HG02938 (cell line): ENCODE measurements at regions not wholly inside any gene's neighbourhood (a gene's known extent, or its start where the extent isn't known, plus 50 kb on each side); places are given as distances from the start of the nearest gene placed in this dataset.
A peak's percentile ranks its signal among the peaks of the same experiment; 100 is the strongest.

ENCODE experiments used
- ATAC-seq: cut with Tn5 transposase; IDR thresholded peaks from one replicate; pipeline ENCODE4 v1.9.1; 2021; ENCODE audit warnings: mild to moderate bottlenecking, moderate library complexity; ENCODE audit not compliant: unreplicated experiment

DNA sequence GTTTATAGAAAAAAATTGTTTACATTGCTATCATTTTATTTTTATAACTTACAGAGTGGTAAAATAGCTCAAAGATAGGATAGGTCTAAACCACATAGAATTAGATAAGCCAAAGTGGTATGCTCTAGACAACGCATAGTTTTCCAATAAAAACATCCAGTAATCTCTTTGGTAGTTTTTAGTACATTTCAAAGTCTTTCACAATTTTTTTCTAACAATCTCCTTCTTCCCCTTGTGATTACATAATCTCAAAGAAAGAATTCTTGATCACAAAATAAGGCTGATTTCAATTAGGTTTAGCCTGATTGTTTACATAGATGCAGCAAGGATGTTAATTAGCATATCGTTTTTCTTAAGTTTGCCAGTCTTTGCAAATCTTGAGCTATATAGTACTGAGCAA lies 460.0 kb downstream of the FUT8 start:
- ATAC-seq = no peak

DNA sequence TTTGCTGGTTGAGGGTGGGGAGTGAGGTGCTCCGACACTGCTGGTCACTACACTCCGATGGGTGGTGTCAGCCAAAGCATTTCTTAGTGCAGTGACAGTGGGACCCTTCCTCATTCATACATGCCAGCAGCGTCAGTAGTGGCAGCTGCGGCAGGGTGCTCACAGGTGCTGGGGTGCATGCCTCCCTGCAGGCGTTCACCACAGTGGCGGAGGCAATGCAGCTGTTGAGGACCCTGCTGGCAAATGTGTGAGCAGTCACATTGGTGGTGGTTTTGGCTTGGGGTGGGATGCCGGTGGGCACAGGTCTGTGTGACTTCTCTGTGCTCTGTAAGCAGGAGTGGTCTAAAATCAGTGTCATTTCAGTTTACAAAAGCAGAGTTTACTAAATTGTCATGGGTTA lies 464.6 kb downstream of the FUT8 start:
- no peak for ATAC-seq

DNA sequence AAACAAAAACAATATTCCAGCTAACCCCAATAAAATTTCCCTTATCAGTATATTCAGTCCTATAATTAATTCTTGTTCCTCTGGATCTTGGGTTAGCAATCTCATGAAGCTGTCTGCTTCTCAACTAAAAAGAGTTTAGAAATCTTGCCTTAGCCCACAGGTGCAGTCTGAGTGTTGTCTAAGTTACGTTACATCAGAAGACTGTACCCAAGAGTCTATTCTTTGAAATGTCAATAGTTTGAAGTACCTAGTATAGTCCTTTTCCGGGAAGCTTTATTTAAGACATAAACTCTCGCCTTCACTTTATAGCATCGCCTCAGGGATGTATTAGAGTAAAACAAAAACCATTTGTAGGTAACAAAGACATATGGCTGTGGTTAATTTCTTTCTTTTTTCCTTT lies 465.1 kb downstream of the FUT8 start:
- no peak for ATAC-seq

DNA sequence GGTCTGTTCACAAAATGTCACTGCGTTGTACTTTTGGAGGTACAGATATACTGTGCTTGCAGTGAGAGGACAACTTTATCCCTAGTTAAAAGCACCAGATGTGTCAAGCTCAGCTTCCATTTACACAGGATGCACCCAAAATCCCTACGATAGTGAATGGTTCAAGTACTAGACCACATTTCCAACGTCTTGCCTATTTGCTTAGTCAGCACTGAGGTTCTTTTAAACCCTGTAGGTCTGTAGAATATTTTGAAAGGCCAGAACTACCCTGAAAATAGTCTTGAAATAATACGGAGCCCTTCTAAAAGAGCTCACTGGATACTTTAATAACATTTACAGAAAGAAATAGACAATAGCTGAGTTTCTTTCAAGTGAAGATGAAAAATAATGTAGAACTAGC lies 466.1 kb downstream of the FUT8 start:
- no peak for ATAC-seq

DNA sequence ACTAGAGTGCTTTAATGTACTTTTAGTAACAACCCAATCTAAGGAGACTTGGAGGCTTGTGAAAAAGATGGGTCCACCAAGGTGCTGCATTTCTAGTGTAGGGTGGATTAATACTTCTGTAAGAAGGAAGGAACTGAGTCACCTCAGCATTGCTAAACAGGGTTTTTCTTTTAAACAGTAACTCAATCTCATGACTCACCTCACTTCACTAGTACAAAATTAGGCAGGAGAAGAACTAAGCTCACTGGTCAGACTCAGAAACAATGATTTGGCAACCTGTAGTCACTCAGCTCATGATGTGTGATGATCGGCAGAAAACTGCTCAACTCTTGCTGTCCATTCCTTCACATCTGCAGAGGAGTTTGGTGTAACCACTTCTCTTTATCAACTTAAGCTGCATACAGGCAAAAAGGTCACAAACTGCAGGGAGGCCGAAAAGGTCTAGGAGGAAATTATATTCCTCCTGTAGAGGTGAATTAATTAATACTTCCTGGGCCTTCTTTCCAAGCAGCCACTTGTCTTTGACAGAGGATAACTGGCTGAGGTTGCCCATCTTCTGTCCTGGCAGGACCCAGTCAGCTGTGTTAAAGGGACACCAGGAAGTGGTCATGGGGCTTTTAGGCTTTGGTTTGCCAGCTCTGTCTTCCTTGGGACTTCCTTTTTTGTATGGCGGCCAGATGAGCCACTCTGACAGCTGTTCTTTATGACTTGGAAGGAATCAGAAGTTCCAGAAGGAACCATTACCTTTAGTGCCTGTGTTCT lies 466.9 kb downstream of the FUT8 start:
- ATAC-seq = peak; percentile 71

DNA sequence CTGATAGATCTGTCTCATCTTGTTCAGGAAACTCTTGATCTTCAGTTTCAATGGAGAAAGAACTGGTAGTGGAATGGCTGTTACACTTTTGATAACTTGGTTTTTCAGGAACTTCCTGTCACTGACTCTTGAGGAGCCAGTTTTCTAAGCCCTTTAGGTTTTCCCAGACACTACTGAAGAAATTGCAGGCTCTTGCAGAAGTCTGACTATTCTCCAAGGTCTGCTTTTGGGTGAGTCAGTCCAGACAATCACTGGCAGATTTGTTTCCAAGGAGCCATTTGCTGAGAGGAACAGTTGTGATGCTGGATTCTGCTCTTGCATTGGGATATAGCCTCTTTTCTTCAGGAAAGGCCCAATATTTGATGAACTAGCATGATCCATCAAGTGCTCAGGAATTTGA lies 468.0 kb downstream of the FUT8 start:
- ATAC-seq = no peak

DNA sequence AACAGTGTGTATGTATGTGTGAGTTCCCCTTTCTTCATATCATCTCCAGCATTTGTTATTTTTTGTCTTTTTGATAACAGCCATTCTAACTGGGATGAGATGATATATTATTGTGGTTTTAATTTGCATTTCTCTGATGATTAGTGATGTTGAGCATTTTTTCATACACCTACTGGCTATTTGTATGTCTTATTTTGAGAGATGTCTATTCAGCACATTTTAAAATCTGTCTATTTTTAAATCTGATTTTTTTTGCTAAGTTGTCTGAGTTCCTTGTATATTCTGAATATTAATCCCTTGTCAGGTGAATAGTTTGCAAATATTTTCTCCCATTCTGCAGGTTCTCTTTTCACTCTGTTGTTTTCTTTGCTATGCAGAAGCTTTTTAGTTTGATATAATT lies 469.1 kb downstream of the FUT8 start:
- ATAC-seq = no peak

DNA sequence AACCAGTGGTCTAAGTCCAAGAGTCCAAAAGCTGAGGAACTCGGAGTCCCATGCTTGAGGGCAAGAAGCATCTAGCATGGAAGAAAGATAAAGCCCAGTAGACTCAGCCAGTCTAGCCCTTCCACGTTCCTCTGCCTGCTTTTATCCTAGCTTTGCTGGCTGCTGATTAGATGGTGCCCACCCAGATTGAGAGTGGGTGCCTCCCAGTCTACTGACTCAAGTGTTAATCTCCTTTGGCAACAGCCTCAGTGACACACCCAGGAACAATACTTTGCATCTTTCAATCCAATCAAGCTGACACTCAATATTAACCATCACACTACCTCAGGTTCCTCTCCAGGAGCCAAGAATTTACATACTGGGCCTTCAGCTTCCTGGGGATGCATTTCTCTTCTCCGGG lies 476.1 kb downstream of the FUT8 start:
- ATAC-seq = no peak

DNA sequence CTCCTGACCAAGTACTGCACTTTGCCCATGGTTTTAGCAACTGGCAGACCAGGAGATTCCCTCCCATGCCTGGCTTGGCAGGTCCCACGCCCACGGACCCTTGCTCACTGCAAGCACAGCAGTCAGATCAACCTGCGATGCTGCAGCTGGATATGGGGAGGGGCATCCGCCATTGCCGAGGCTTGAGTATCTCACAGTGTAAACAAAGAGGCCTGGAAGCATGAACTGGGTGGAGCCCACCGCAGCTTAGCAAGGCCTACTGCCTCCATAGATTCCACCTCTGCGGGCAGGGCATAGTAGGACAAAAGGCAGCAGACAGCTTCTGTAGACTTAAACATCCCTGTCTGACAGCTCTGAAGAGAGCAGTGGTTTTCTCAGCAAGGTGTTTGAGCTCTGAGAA lies 479.8 kb downstream of the FUT8 start:
- no peak for ATAC-seq

DNA sequence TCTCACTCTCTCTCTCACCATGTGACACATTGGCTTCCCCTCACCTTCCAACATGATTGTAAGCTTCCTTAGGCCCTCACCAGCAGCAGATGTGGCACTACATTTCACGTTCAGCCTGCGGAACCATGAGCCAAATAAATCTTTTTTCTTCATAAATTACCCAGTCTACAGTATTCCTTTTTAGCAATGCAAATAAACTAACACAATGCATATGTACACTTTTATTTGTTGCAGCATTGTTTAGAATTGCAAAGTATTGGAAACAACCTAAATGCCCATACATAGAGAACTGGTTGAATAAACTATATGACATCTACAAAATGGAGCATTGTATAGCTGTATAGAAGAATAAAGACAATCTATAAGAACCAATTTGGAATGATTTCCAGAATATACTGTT lies 487.6 kb downstream of the FUT8 start:
- ATAC-seq = no peak

DNA sequence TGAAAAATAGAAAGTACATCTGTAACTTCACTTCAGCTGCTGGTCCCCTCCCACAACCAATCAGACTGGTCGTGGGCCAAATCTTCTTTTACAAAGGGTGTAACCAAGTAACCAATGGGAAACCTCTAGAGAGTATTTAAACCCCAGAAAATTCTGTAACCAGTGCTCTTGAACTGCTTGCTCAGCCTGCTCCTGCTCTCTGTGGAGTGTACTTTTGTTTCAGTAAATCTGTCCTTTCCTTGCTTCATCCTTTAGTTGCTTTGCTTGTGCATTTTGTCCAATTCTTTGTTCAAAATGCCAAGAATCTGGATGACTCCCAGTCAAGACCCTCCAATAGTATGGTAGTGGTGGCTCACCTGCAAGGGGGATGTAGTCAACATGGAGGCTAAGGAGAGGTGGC lies 489.1 kb downstream of the FUT8 start:
- no peak for ATAC-seq

DNA sequence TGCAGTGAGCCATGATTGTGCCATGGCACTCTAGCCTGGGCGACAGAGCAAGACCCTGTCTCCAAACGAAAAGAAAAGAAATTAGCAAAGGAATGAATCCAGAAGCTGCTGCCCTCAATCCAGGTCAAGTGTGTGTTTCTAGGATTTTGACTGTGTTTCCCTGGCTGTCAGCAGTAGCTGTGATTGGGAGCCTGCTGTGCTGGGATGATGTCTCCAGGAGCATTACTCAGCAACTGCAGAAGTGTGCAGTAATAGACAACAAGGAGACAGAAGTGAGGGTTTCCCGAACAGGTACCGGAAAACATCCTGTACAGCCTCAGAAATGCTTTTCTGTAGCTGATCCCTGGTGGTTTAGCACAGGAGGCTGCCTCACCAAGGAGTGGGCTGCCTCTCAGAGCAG lies 492.5 kb downstream of the FUT8 start:
- ATAC-seq = no peak

DNA sequence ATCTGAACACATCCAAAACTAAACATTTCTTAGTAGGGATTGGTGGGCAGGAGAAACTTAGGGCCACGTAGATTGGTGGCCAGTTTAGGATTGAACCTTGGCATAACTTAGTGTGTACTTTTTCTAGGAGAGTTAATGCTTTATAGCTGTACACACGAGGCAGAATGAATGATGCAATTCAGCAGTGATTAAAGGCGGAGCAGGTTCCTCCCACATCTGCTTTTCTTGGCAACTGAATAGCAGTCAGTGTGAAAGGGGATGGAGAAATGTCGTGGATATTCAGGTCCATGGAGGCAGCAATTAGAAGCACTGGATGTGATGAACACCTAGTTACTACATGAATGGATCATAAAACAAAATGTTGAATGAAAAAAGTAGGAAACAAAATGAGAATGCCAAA lies 493.8 kb downstream of the FUT8 start:
- ATAC-seq = no peak

DNA sequence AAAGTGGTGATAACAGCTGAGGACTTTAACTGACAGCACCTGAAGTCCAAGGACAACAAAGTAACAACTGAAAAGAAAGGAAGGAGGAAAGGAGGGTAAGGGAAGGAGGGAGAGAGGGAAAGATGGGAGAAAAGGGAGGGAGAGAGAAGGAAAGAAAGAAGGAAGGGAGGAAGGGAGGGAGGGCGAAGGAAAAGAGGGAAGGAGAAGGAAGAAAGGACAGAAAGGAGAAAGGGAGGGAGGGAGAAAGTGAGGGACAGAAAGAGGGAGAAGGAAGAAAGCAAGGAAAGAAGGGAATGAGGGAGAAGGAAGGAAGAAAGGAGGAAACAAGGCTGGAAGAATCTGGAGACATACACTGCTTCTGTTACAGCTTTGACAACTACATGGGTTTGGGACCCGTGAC lies 494.4 kb downstream of the FUT8 start:
- no peak for ATAC-seq

DNA sequence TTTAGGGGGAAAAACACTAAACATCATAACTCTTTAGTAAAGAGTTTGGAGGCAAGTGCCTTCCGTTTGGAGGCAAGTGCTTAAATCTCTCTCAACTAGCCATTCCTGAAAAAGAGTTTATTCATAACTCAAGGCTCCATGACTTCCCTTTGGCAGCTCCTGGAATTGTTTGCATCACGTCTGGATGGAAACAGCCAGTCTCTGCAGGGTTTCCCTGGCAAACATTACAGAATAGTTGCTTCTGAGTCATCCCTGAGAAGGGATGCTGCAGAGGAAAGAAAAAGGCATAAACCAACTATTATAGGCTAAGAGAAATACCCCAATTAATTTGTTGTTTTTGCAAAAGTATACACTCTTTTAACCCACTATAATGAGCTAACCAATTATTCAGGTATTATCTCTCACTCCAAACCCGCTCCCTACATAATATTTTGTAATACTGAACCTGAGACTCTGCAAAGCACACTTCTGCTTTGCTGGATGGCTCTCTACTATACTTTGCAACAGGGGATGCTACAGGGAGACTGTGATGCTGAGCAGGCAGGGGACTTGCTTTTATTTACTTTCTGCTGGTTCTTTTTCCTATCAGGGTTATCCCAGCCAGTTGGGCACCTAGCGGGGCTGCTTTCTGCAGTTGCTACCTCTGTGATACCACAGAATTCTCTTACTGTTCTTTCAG lies 497.7 kb downstream of the FUT8 start:
- no peak for ATAC-seq

DNA sequence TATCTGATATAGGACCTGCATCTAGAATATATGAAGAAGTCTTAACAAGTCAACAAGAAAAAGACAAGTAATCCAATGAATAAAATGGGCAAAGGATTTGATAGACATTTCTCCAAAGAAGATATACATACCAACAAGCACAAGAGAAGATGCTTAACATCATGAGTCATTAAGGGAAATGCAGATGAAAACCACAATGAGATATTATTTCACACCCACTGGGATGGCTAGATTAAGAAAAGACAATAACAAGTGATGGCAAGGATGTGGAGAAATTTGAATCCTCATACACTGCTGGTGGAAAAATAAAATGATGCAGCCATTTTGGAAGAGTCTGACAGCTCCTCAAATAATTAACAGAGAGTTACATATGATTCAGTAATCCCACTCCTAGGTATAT lies 502.6 kb downstream of the FUT8 start:
- ATAC-seq = no peak

DNA sequence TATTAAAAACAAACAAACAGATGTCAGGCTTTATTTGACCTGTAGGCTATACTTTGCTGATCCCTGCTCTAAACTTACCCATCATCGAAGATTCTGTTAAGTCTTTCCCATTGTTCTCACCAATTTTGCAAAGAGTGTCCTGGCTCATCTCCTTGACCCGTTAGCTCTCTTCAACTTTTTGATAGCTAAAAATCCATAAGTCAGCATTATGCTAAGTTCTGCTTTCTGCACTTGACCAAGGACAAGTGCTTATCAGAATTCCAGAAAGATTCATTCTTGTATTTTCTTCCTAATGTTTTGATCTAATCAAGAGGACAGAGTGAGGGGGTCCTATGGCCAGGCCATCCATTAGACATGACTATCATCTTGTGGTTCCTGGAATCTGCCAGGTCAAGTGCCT lies 503.5 kb downstream of the FUT8 start:
- ATAC-seq = no peak

DNA sequence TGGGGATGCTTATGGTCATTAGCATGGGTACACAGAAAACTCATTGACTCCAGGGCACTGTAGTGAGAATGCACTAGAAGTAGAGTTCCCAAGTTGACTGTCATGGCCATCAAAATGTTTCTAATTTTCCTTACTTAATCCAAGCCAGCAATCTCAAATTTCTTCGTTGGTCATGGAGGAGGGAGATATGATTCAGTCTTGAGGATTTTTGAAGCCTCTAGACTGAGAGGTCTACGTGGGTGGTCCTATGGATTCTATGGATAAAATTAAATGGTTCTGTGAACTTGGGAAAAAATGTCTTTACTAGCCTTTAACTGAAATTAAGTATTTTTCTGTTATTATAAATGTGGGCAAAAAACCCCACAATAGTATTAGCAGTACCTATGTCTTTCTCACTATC lies 508.5 kb downstream of the FUT8 start:
- no peak for ATAC-seq

DNA sequence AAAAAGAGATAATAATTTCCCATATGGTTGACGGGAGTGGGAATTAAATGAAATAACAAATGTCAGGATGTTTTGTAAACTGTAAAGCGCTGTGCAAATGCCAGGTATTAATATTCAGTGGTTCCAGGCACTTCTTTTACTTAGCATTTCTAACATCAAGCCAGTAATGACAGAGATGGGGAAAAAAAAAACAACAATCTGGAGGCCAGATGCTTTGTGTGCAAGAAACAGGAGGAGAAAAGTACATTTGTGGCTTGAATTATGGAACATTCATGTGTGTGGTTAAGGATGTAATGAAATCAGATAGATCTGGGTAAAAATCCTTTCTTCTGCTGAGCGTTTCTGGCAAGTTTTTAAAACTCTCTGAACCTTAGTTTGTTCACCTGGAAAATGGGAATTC lies 509.6 kb downstream of the FUT8 start:
- ATAC-seq = no peak

DNA sequence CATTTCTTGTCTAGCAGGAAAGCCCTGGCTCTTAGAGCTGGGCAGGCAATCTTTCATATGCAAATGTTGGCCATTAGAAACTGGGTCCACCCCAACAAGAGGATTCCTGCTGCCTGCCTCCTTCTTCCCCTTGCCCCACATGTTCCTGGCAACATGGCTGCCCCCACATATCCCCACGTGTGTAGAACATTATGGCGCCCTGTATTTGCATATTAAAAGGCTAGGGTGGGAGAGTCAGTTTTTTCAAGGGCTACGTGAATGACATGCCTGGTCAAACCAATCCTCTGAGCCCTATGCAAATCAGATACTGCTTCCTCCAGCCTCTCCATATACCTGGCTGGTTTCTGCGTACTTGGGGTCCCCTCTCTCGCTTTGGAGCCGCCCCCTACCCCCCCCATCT lies 514.0 kb downstream of the FUT8 start:
- no peak for ATAC-seq

DNA sequence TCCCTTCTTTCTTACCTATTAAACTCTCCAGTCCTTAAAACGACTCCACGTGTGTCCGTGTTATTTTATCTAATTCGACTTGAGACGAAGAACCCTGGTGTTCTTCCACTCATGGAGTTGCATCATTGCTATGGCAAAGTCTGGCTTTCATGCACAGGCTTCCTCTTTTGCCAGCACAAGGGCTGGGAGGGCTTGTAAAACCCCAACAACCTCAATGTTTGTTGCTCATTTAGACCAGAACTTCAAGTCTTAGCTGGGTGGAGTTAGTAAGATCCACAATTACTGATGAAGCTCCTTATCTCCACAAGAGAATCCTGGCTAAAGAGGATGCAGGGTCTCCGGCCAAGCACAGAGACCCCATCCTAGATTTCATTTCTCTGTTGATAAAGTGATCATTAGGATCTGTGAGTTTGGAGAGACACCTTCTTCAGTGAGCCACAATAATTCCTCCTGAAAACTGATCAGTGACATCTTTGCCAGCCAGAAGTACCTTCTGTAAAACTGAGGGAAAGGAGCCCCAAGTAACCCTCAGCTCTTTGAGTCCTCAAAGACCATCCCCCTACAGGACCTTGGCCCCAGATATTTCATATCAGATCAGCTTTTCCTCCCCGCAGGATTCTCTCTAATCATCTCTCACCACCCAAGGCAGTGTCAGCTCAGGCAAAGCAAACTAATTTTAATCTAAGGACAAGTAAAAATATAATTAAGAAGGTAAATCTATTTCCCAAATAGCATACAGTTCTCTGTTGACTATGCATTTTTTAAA lies 514.6 kb downstream of the FUT8 start:
- ATAC-seq = no peak

DNA sequence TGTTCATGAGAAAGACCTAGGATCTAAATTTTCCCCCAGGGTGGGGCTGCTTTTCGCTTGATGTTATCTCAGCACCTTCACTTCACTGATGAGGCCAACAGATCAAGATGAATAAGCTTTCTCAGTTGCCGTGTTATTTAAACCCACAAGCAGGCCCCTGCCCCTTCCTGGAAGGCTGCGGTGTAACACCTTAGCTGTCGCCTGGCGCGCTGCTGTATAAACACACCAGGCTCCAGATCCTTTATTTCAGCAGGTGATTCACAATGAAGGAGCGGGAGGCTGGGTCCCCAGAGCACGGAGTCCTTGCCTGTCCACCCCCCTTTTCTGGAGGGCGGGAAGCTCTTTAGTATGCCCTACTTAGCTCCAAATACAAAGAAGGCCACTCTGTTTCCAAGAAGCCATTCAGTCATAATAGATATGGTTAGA lies 515.4 kb downstream of the FUT8 start:
- no peak for ATAC-seq
